ENCODE measurements at regions not wholly inside any gene's neighbourhood (a gene's known extent, or its start where the extent isn't known, plus 50 kb on each side); places are given as distances from the start of the nearest gene placed in this dataset.

GRCh38 chrX:131792356-131792749 lies 230.7 kb upstream of the STK26 start:
- no peak for TF ChIP-seq EZH2 (IDR thresholded peaks at IDR 0.05; ENCODE audit: low read depth)
- TF ChIP-seq CTCF (conservative IDR thresholded peaks at IDR 0.05), result no peak

Data from PC-9 (cell line).